Right lobe of liver (tissue), 6 donors: ENCODE measurements at regions not wholly inside any gene's neighbourhood (a gene's known extent, or its start where the extent isn't known, plus 50 kb on each side); places are given as distances from the start of the nearest gene placed in this dataset.

Experiments used
- ATAC-seq, 4 donors: fragments of 200-7000 bp; cut with Tn5 transposase; one replicate each; pipeline ENCODE4 v1.9.1; 2020; ENCODE audit warnings: mild to moderate bottlenecking in 4 of 4, moderate library complexity in 4 of 4
- DNase-seq, 3 donors: peaks; one replicate each; pipeline ENCODE4 v3.0.0-alpha.2; 2020
- H3K27ac ChIP-seq, 3 donors: fragments of 200-600 bp; one replicate each; pipeline ENCODE4 v1.8.0; 2022
- H3K27me3 ChIP-seq, 2 donors: fragments of 200-600 bp; one replicate each; pipeline ENCODE4 v1.8.0; 2022
- H3K36me3 ChIP-seq, 4 donors: fragments of 200-600 bp; sonication (generic) in 1 of 4; one replicate each; pipeline versions ENCODE4 v1.5.1 to v1.8.0; 2017 to 2022; ENCODE audit warnings: control low read depth in 1 of 4
- H3K4me1 ChIP-seq, 4 donors: fragments of 200-600 bp; sonication (generic) in 1 of 4; one replicate each; pipeline versions ENCODE4 v1.5.1 to v1.8.0; 2017 to 2022; ENCODE audit warnings: control low read depth in 1 of 4
- H3K4me3 ChIP-seq, 3 donors: fragments of 200-600 bp; one replicate each; pipeline ENCODE4 v1.8.0; 2022
- H3K9me3 ChIP-seq, 4 donors: fragments of 200-600 bp; sonication (generic) in 1 of 4; one replicate each; pipeline versions ENCODE4 v1.5.1 to v1.8.0; 2017 to 2022; ENCODE audit warnings: control low read depth in 1 of 4
- CTCF ChIP-seq, 4 donors: fragments of 200-600 bp in 3 of 4; fragments of 450-650 bp in 1 of 4; IDR thresholded peaks; one replicate each; pipeline versions ENCODE4 v1.5.1 to v1.8.0; 2016 to 2022; ENCODE audit warnings: antibody characterized with exemption in 4 of 4, mild to moderate bottlenecking in 2 of 4
- POLR2A ChIP-seq: fragments of 450-650 bp; IDR thresholded peaks from one replicate; pipeline ENCODE4 v1.6.1; 2017; ENCODE audit warnings: antibody characterized with exemption, mild to moderate bottlenecking
- WGBS: methylation state at CpG from one replicate; pipeline ENCODE4 v1.1.6; 2018; ENCODE audit warnings: low coverage, low lambda C conversion rate; ENCODE audit not compliant: insufficient coverage; ENCODE audit errors: missing lambda C conversion rate; 5-methylcytosine and 5-hydroxymethylcytosine counted together
- intact Hi-C, 2 donors: fragments of 100-400 bp; cut with DNase I; formaldehyde crosslinking; loops; one replicate each; pipeline versions ENCODE4 v1.11.2 to v1.14.1; 2022
- donor health status: DM: no; HTN: yes; CAD: no.
- donor health status: DM: no; HTN: no; CAD: no.
- donor health status: DM: no; HTN: no; CAD: no.
- donor health status: DM: no; HTN: yes; CAD: no.
- donor health status: DM: no; HTN: yes; CAD: no.

GRCh38 chr3:70899816-70900215 is 587.4 kb upstream of the MDFIC2 start:
- no peaks in the 10 kb centered on the region for H3K4me1 ChIP-seq
- H3K27me3 ChIP-seq: no peaks in the 10 kb centered on the region
- H3K36me3 ChIP-seq: no peaks in the 10 kb centered on the region
- H3K4me3 ChIP-seq: no peak overlapping the region
- 61% methylated on average over 4 of the region's 4 CpGs for whole genome bisulfite sequencing
- no peak for TF ChIP-seq POLR2A
- TF ChIP-seq CTCF (IDR thresholded peaks at IDR 0.05): no peak
- no peaks in the 10 kb centered on the region for H3K9me3 ChIP-seq
- ATAC-seq (no peak), DNase-seq (no peak)
- no peak overlapping the region for H3K27ac ChIP-seq
- intact Hi-C loops: no loop called here

DNA sequence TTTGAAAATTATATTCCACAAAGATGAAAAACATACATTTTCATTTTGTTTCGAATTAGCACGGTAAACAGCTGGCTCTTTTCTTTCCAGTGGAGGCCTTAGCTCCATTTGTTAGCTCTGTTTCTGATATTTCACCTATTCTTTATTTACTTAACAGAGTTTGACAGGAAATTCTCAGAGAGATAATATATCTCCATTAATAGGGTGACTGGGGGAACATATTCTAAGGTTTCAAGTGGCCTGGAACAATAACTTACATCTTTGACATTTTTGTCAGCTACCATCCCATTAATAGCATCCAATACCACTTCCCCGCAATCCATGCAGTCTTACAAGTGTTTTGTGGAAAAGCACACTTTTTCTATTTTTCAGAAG is 577.6 kb upstream of the MDFIC2 start:
- H3K27me3 ChIP-seq: no peaks in the 10 kb centered on the region
- H3K4me3 ChIP-seq: no peak overlapping the region
- H3K27ac ChIP-seq: no peak overlapping the region
- no peaks in the 10 kb centered on the region for H3K4me1 ChIP-seq
- no peak for TF ChIP-seq POLR2A
- no peak for TF ChIP-seq CTCF (IDR thresholded peaks at IDR 0.05)
- WGBS: 90% methylated on average over 3 of the region's 3 CpGs
- H3K36me3 ChIP-seq: no peaks in the 10 kb centered on the region
- intact Hi-C loops: no loop called here
- no peak for ATAC-seq
- no peaks in the 10 kb centered on the region for H3K9me3 ChIP-seq
- no peak for DNase-seq

DNA sequence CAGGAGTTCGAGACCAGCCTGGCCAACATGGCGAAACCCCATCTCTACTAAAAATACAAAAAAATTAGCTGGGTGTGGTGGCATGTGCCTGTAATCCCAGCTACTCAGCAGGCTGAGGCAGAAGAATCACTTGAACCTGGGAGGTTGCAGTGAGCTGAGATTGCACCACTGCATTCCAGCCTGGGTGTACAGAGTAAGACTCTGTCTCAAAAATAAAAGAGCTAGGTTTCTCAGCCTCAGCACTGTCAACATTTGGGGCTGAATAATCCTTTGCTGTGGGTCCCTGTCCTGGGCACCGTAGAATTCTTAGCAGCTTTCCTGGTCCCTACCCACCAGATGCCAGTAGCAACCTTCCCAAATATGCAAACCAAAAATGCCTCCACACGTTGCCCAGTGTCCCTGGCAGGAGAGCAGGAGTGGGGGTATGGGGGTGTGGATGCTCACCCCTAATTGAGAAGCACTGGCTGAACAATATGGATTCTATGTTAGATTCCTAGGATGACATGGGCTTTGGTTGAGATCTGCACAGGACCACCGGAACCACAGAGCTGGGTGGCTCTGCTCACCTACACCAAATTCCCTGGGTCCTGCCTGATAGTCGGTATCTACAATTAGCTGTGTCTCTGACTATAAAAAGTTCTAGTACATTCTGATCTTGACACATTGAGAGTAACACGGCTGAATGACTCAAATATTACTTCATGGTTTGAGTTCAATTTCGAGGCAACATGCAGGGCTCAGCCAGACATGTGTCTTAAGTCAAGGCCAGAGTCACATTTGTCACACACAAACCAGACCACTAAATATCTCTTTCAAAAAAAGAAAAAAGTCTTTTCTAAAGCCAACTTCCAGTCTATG is 577.0 kb upstream of the MDFIC2 start:
- Histone ChIP-seq H3K27me3 (no peaks in the 10 kb centered on the region), H3K4me1 (no peaks in the 10 kb centered on the region), H3K27ac (no peak overlapping the region), H3K36me3 (no peaks in the 10 kb centered on the region), H3K9me3 (no peaks in the 10 kb centered on the region), H3K4me3 (no peak overlapping the region)
- no peak for DNase-seq
- 50% methylated on average over 4 of the region's 8 CpGs for whole genome bisulfite sequencing
- intact Hi-C loops: no loop called here
- TF ChIP-seq POLR2A (no peak), CTCF (IDR thresholded peaks at IDR 0.05) (no peak)
- no peak for ATAC-seq

GRCh38 chr3:70885636-70886035 is 573.2 kb upstream of the MDFIC2 start:
- no peak overlapping the region for H3K4me3 ChIP-seq
- H3K27ac ChIP-seq: no peak overlapping the region
- intact Hi-C loops: no loop called here
- 65% methylated on average over 3 of the region's 6 CpGs for WGBS
- no peaks in the 10 kb centered on the region for H3K27me3 ChIP-seq
- no peaks in the 10 kb centered on the region for H3K4me1 ChIP-seq
- DNase-seq (no peak), ATAC-seq (no peak)
- H3K9me3 ChIP-seq: no peaks in the 10 kb centered on the region
- H3K36me3 ChIP-seq: no peaks in the 10 kb centered on the region
- TF ChIP-seq POLR2A: no peak

DNA sequence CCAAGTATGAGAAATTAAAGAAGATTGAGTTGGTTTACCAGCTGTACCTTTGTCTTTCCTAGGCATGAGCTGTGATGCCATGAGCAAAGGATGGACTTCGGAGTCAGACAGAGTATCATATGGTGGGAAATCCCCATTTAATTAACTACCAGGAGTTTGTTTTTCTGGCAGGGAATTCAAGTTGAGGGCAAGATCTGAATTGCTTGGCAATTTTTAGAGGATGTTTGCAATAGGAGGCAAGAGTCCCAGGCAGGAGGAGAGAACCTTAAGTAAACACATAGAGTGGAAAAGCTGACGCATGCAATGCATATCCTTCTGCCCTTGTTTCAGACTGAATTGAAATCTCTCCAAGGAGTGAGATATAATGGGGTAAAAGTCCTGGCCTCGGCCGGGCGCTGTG is 569.7 kb upstream of the MDFIC2 start:
- WGBS: 35% methylated on average over 3 of the region's 5 CpGs
- H3K27me3 ChIP-seq: no peaks in the 10 kb centered on the region

More for the DNA sequence above, 569.7 kb upstream of the MDFIC2 start:
- Histone ChIP-seq H3K4me3 (no peak overlapping the region), H3K27ac (no peak overlapping the region), H3K4me1 (no peaks in the 10 kb centered on the region), H3K36me3 (no peaks in the 10 kb centered on the region), H3K9me3 (no peaks in the 10 kb centered on the region)
- ATAC-seq: peak in 2 of 4 donors; percentile 45 to 81
- intact Hi-C loops: no loop called here
- no peak for DNase-seq
- TF ChIP-seq CTCF (IDR thresholded peaks at IDR 0.05): no peak
- no peak for TF ChIP-seq POLR2A
